Fibroblast of skin of abdomen (primary cell): ENCODE measurements at regions not wholly inside any gene's neighbourhood (a gene's known extent, or its start where the extent isn't known, plus 50 kb on each side); places are given as distances from the start of the nearest gene placed in this dataset.
"Not testable (repeated sequence)": the region's sequence is repeated elsewhere in the genome, so short reads cannot be mapped to it uniquely, and the experiment has no call there.

Source experiments
- DNase-seq: peaks from one replicate; pipeline ENCODE4 v3.0.0-alpha.2; 2013

GRCh38 chr10:16117305-16117695, 257.0 kb upstream of the MINDY3 start:
- DNase-seq = no peak

- DNase-seq = no peak
These were observed 259.1 kb upstream of the MINDY3 start for GRCh38 chr10:16119445-16119844.

GRCh38 chr10:16120563-16120962, 260.3 kb upstream of the MINDY3 start:
- no peak for DNase-seq

- DNase-seq = no peak
These were observed 281.2 kb upstream of the MINDY3 start for GRCh38 chr10:16141499-16141898.

- DNase-seq = no peak
These were observed 286.7 kb upstream of the MINDY3 start for GRCh38 chr10:16146993-16147392.

GRCh38 chr10:16155834-16156233, 281.0 kb upstream of the PTER start:
- no peak for DNase-seq

- no peak for DNase-seq
These were observed 280.1 kb upstream of the PTER start for GRCh38 chr10:16156681-16157080.

- DNase-seq = not testable (repeated sequence)
These were observed 271.7 kb upstream of the PTER start for GRCh38 chr10:16165067-16165466.

GRCh38 chr10:16182144-16182543, 254.7 kb upstream of the PTER start:
- peak; percentile 4 for DNase-seq

- peak; percentile 49 for DNase-seq
These were observed 254.1 kb upstream of the PTER start for GRCh38 chr10:16182688-16183087.

GRCh38 chr10:16184096-16184597, 252.7 kb upstream of the PTER start:
- peak; percentile 2 for DNase-seq

GRCh38 chr10:16184906-16185305, 251.9 kb upstream of the PTER start:
- DNase-seq = no peak

GRCh38 chr10:16186564-16186963, 250.2 kb upstream of the PTER start:
- no peak for DNase-seq

- no peak for DNase-seq
These were observed 249.6 kb upstream of the PTER start for GRCh38 chr10:16187161-16187560.

- no peak for DNase-seq
These were observed 244.5 kb upstream of the PTER start for GRCh38 chr10:16192337-16192736.

GRCh38 chr10:16193241-16193640, 243.6 kb upstream of the PTER start:
- DNase-seq = no peak

- no peak for DNase-seq
These were observed 241.5 kb upstream of the PTER start for GRCh38 chr10:16195178-16195769.

GRCh38 chr10:16195894-16196293, 240.9 kb upstream of the PTER start:
- no peak for DNase-seq

- no peak for DNase-seq
These were observed 237.6 kb upstream of the PTER start for GRCh38 chr10:16199216-16199615.

GRCh38 chr10:16223618-16224017, 213.2 kb upstream of the PTER start:
- not testable (repeated sequence) for DNase-seq

GRCh38 chr10:16227674-16228073, 209.1 kb upstream of the PTER start:
- DNase-seq = no peak

GRCh38 chr10:16231176-16231575, 205.6 kb upstream of the PTER start:
- no peak for DNase-seq

GRCh38 chr10:16231734-16232435, 204.9 kb upstream of the PTER start:
- DNase-seq = no peak

- DNase-seq = no peak
These were observed 204.4 kb upstream of the PTER start for GRCh38 chr10:16232441-16232840.
